Panc1 (cell line): ENCODE measurements at regions not wholly inside any gene's neighbourhood (a gene's known extent, or its start where the extent isn't known, plus 50 kb on each side); places are given as distances from the start of the nearest gene placed in this dataset.

Experiments
- ATAC-seq: fragments of 200-7000 bp; cut with Tn5 transposase; 2 replicates; pipeline ENCODE4 v1.9.1; 2020; ENCODE audit warnings: mild to moderate bottlenecking, moderate library complexity
- BruUV-seq: library from RNA; stranded (reverse); fragments of 400-500 nt; replicated peaks from 2 replicates; lab custom pipeline; 2021; lab: Mats Ljungman, UMichigan
- CTCF ChIA-PET: fragments of 300-600 bp; sonication (Branson Sonifier 250); formaldehyde crosslinking; loops from one replicate; lab custom pipeline; 2022; ENCODE audit warnings: antibody characterized with exemption; lab: Charles Lee
- POLR2A ChIA-PET: fragments of 300-600 bp; sonication (Branson Sonifier 250); formaldehyde crosslinking; loops from one replicate; lab custom pipeline; 2022; ENCODE audit warnings: antibody characterized with exemption; lab: Charles Lee
- DNase-seq: peaks from one replicate; pipeline ENCODE4 v3.0.0-alpha.2; 2010; ENCODE audit warnings: low read depth, low spot score
- H3K27ac ChIP-seq: 2 replicates; pipeline ENCODE4 v1.5.1; 2011; ENCODE audit warnings: mild to moderate bottlenecking, low read length, inconsistent platforms
- H3K27me3 ChIP-seq: fragments of 200-500 bp; sonication (Bioruptor generic); 2 replicates; pipeline ENCODE4 v1.6.0; 2014; ENCODE audit warnings: low read length, inconsistent platforms; ENCODE audit not compliant: control insufficient read depth, insufficient read depth
- H3K36me3 ChIP-seq: fragments of 200-500 bp; sonication (Bioruptor generic); 2 replicates; pipeline ENCODE4 v1.5.1; 2014; ENCODE audit warnings: inconsistent platforms, mild to moderate bottlenecking, low read length, moderate library complexity; ENCODE audit not compliant: control insufficient read depth, insufficient read depth
- H3K4me1 ChIP-seq: 2 replicates; pipeline ENCODE4 v1.5.1; 2011; ENCODE audit warnings: inconsistent platforms, mild to moderate bottlenecking, low read length, moderate library complexity; ENCODE audit not compliant: control insufficient read depth, insufficient read depth
- H3K4me3 ChIP-seq, 2 experiments: 2 replicates each; pipeline ENCODE4 v1.5.1; 2011 to 2012; ENCODE audit warnings: low read depth in 2 of 2, low read length in 2 of 2, mild to moderate bottlenecking in 2 of 2, inconsistent platforms in 1 of 2, moderate library complexity in 1 of 2
- H3K9me3 ChIP-seq: fragments of 200-500 bp; sonication (Bioruptor generic); 2 replicates; pipeline ENCODE4 v1.5.1; 2014; ENCODE audit warnings: low read depth, mild to moderate bottlenecking, inconsistent platforms, low read length, moderate library complexity; ENCODE audit not compliant: control insufficient read depth, insufficient read depth
- POLR2AphosphoS5 ChIP-seq: IDR thresholded peaks from 2 replicates; pipeline ENCODE4 v1.6.1; 2012; ENCODE audit warnings: mild to moderate bottlenecking, low read depth, low read length, moderate library complexity
- SIN3A ChIP-seq: IDR thresholded peaks from 2 replicates; pipeline ENCODE4 v1.6.1; 2012; ENCODE audit warnings: low read depth, mild to moderate bottlenecking, low read length, moderate library complexity, borderline replicate concordance; ENCODE audit not compliant: insufficient read depth
- TCF7L2 ChIP-seq: IDR thresholded peaks from 2 replicates; pipeline ENCODE4 v1.6.1; 2011; ENCODE audit warnings: mild to moderate bottlenecking, low read depth, low read length, inconsistent platforms
- in situ Hi-C: cut with HindIII; loops from 2 replicates; pipeline ENCODE4 v1.10.0; 2016; ENCODE audit warnings: low sequenced_read_pairs, low pct_unique_long_range_greater_than_20kb
- intact Hi-C: fragments of 100-400 bp; cut with micrococcal nuclease; formaldehyde crosslinking; loops from one replicate; pipeline ENCODE4 v1.10.0; 2022; ENCODE audit not compliant: unreplicated experiment
- TF ChIP-seq, protein P1 (sequence below): fragments of 450-650 bp; IDR thresholded peaks from 2 replicates; pipeline ENCODE4 v1.5.1; 2017; ENCODE audit warnings: mild to moderate bottlenecking
- TF ChIP-seq, protein P2 (sequence below), 2 experiments: IDR thresholded peaks; 2 replicates each; pipeline ENCODE4 v1.6.1; 2011 to 2012; ENCODE audit warnings: low read depth in 2 of 2, control low read depth in 1 of 2, low read length in 1 of 2, mild to moderate bottlenecking in 1 of 2, moderate library complexity in 1 of 2; ENCODE audit not compliant: insufficient read depth in 1 of 2

DNA sequence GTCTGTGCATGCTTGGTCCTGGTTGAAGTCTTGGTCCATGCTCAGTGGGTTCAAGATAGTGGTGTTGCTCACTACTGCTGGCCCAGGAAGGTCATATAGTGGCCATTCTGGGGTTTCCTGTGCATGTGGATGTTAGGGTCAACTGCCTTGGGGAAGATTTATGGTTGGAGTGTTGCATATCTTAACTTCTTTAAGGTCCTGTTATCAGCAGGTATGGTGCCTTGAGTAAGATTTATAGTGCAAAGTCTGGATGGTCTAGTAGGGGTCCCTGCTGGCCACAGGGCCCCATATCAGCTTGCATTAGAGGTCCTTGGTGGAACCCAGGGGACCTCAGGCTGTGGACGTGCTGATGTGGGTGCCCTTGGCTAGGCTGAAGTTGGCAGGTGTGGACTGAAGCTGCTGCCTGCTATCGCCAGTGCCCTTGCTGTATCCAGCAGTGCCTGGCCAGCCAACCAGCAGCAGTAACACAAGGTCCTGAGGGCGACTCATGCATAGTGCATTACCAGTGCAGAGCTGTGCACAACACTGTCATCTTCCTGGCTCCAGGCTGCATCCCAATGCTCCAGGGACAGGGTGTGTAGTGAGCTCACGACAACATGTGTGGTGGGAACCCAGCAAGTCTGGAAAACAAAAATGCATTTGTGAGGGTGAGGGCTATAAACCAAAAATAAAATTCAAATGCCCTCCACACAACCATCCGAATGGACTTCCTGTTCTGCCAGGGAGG, 61.0 kb downstream of the BEX3 start:
- no peaks in the 10 kb centered on the region for H3K4me1 ChIP-seq
- H3K36me3 ChIP-seq = no peaks in the 10 kb centered on the region
- DNase-seq (no peak), ATAC-seq (no peak)
- BruUV-seq = no TSS peak
- TF ChIP-seq TCF7L2 (no peak), POLR2AphosphoS5 (no peak), SIN3A (no peak)
- ChIA-PET POLR2A (no interaction called here), CTCF (no interaction called here)
- no peak overlapping the region for H3K27ac ChIP-seq
- intact Hi-C loops = no loop called here
- no peak overlapping the region for H3K4me3 ChIP-seq
- no peaks in the 10 kb centered on the region for H3K9me3 ChIP-seq
- H3K27me3 ChIP-seq = no peaks in the 10 kb centered on the region
- in situ Hi-C loops = no loop called here

DNA sequence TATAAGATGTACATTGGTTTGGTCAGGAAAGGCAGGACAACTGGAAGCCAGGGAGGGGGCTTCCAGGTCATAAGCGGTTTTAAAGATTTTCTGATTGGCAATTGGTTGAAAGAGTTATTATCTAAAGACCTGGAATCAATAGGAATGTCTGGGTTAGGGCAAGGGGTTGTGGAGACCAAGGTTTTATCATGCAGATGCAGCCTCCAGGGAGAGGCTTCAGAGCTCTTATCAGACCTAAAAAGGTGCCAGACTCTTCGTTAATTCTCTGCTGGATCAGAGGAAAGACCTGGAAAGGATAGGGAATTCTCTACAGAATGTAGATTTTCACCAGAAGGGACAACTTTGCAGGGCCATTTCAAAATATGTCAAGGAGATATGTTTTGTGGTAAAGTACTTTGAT, 62.8 kb downstream of the BEX3 start:
- in situ Hi-C loops (no loop called here), intact Hi-C loops (no loop called here)
- ChIA-PET POLR2A (no interaction called here), CTCF (no interaction called here)
- DNase-seq (no peak), ATAC-seq (no peak)
- Histone ChIP-seq H3K27me3 (no peaks in the 10 kb centered on the region), H3K27ac (no peak overlapping the region), H3K36me3 (no peaks in the 10 kb centered on the region), H3K4me1 (no peaks in the 10 kb centered on the region), H3K4me3 (no peak overlapping the region), H3K9me3 (no peaks in the 10 kb centered on the region)
- TF ChIP-seq TCF7L2 (no peak), POLR2AphosphoS5 (no peak), SIN3A (no peak)
- TF ChIP-seq, protein P1, sequence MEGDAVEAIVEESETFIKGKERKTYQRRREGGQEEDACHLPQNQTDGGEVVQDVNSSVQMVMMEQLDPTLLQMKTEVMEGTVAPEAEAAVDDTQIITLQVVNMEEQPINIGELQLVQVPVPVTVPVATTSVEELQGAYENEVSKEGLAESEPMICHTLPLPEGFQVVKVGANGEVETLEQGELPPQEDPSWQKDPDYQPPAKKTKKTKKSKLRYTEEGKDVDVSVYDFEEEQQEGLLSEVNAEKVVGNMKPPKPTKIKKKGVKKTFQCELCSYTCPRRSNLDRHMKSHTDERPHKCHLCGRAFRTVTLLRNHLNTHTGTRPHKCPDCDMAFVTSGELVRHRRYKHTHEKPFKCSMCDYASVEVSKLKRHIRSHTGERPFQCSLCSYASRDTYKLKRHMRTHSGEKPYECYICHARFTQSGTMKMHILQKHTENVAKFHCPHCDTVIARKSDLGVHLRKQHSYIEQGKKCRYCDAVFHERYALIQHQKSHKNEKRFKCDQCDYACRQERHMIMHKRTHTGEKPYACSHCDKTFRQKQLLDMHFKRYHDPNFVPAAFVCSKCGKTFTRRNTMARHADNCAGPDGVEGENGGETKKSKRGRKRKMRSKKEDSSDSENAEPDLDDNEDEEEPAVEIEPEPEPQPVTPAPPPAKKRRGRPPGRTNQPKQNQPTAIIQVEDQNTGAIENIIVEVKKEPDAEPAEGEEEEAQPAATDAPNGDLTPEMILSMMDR = no peak
- TF ChIP-seq, protein P2, sequence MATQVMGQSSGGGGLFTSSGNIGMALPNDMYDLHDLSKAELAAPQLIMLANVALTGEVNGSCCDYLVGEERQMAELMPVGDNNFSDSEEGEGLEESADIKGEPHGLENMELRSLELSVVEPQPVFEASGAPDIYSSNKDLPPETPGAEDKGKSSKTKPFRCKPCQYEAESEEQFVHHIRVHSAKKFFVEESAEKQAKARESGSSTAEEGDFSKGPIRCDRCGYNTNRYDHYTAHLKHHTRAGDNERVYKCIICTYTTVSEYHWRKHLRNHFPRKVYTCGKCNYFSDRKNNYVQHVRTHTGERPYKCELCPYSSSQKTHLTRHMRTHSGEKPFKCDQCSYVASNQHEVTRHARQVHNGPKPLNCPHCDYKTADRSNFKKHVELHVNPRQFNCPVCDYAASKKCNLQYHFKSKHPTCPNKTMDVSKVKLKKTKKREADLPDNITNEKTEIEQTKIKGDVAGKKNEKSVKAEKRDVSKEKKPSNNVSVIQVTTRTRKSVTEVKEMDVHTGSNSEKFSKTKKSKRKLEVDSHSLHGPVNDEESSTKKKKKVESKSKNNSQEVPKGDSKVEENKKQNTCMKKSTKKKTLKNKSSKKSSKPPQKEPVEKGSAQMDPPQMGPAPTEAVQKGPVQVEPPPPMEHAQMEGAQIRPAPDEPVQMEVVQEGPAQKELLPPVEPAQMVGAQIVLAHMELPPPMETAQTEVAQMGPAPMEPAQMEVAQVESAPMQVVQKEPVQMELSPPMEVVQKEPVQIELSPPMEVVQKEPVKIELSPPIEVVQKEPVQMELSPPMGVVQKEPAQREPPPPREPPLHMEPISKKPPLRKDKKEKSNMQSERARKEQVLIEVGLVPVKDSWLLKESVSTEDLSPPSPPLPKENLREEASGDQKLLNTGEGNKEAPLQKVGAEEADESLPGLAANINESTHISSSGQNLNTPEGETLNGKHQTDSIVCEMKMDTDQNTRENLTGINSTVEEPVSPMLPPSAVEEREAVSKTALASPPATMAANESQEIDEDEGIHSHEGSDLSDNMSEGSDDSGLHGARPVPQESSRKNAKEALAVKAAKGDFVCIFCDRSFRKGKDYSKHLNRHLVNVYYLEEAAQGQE (IDR thresholded peaks at IDR 0.05; ENCODE audit: insufficient read depth in 1 of 2, low read depth in 2 of 2, low read length in 1 of 2) = no peak
- BruUV-seq = no TSS peak

DNA sequence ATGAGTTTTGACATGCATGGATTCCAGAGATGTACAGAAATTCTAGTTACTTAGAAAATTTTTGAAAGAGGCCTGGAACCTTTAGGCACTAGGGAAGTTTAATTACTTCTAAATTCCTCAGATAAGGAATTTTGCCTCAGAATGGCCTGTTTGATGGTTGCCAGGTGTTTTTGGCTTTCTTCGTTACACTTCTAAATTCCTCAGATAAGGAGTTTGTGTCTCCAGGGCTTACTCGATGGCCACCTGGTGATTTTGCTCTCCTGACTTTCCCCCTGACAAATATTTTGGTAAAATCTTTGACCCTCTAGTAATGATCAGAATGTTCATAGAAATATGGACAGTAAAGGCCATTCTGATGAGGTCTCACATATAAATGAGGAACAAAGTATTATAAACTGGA, 64.3 kb downstream of the BEX3 start:
- POLR2A ChIA-PET = no interaction called here
- Histone ChIP-seq H3K27ac (no peak overlapping the region), H3K4me3 (no peak overlapping the region), H3K4me1 (no peaks in the 10 kb centered on the region), H3K27me3 (no peaks in the 10 kb centered on the region; the same call in 1 of the 2 replicates), H3K9me3 (no peaks in the 10 kb centered on the region), H3K36me3 (no peaks in the 10 kb centered on the region)
- intact Hi-C loops (no loop called here), in situ Hi-C loops (no loop called here)
- CTCF ChIA-PET = no interaction called here
- no peak for TF ChIP-seq SIN3A
- no peak for TF ChIP-seq POLR2AphosphoS5
- TF ChIP-seq TCF7L2 = no peak
- DNase-seq = no peak
- no peak for ATAC-seq
- no TSS peak for BruUV-seq
